H9 (cell line): ENCODE measurements at regions not wholly inside any gene's neighbourhood (a gene's known extent, or its start where the extent isn't known, plus 50 kb on each side); places are given as distances from the start of the nearest gene placed in this dataset.

Source experiments
- DNase-seq: peaks from one replicate; pipeline ENCODE4 v3.0.0-alpha.2; 2017
- H2AFZ ChIP-seq: one replicate; pipeline ENCODE4 v1.6.1; 2013; ENCODE audit warnings: mild to moderate bottlenecking, low read length, control low read depth, moderate library complexity
- H2AK5ac ChIP-seq: 2 replicates; pipeline ENCODE4 v1.6.1; 2013; ENCODE audit warnings: low read length, control low read depth, mixed read lengths; ENCODE audit not compliant: insufficient read length
- H2BK120ac ChIP-seq: one replicate; pipeline ENCODE4 v1.6.1; 2013; ENCODE audit warnings: low read depth, mild to moderate bottlenecking, low read length, control low read depth, inconsistent platforms; ENCODE audit not compliant: poor library complexity, severe bottlenecking
- H2BK12ac ChIP-seq: 2 replicates; pipeline ENCODE4 v1.6.1; 2013; ENCODE audit warnings: low read length, control low read depth, mixed read lengths, low read depth; ENCODE audit not compliant: insufficient read length
- H2BK15ac ChIP-seq: 2 replicates; pipeline ENCODE4 v1.6.1; 2013; ENCODE audit warnings: low read depth, low read length, control low read depth
- H2BK20ac ChIP-seq: one replicate; pipeline ENCODE4 v1.6.1; 2013; ENCODE audit warnings: low read depth, mild to moderate bottlenecking, low read length, control low read depth, inconsistent platforms; ENCODE audit not compliant: poor library complexity, severe bottlenecking
- H2BK5ac ChIP-seq: 2 replicates; pipeline ENCODE4 v1.6.1; 2013; ENCODE audit warnings: low read length, control low read depth, mixed read lengths; ENCODE audit not compliant: insufficient read length
- H3K14ac ChIP-seq: 2 replicates; pipeline ENCODE4 v1.6.1; 2013; ENCODE audit warnings: low read length, control low read depth; ENCODE audit not compliant: insufficient read depth
- H3K18ac ChIP-seq: 2 replicates; pipeline ENCODE4 v1.6.1; 2013; ENCODE audit warnings: low read depth, mild to moderate bottlenecking, mixed read lengths, low read length, control low read depth; ENCODE audit not compliant: insufficient read length
- H3K23ac ChIP-seq: 2 replicates; pipeline ENCODE4 v1.6.1; 2013; ENCODE audit warnings: low read length, control low read depth, mixed read lengths, low read depth; ENCODE audit not compliant: insufficient read length
- H3K23me2 ChIP-seq: 2 replicates; pipeline ENCODE4 v1.6.1; 2013; ENCODE audit warnings: low read depth, mild to moderate bottlenecking, mixed read lengths, low read length, control low read depth; ENCODE audit not compliant: insufficient read length, poor library complexity, severe bottlenecking
- H3K27ac ChIP-seq: 2 replicates; pipeline ENCODE4 v1.5.1; 2013; ENCODE audit warnings: low read length, control low read depth, mixed read lengths, low read depth; ENCODE audit not compliant: insufficient read length
- H3K27me3 ChIP-seq: 2 replicates; pipeline ENCODE4 v1.6.1; 2013; ENCODE audit warnings: low read length, control low read depth, inconsistent platforms; ENCODE audit not compliant: insufficient read depth
- H3K4ac ChIP-seq: 2 replicates; pipeline ENCODE4 v1.6.1; 2013; ENCODE audit warnings: low read depth, mild to moderate bottlenecking, control low read depth, inconsistent platforms, low read length, moderate library complexity
- H3K4me1 ChIP-seq: 2 replicates; pipeline ENCODE4 v1.6.1; 2013; ENCODE audit warnings: low read length, control low read depth, inconsistent platforms; ENCODE audit not compliant: insufficient read depth
- H3K4me2 ChIP-seq: 2 replicates; pipeline ENCODE4 v1.6.1; 2013; ENCODE audit warnings: low read length, control low read depth, mixed read lengths; ENCODE audit not compliant: insufficient read length, insufficient read depth
- H3K56ac ChIP-seq: 2 replicates; pipeline ENCODE4 v1.6.1; 2013; ENCODE audit warnings: low read depth, mild to moderate bottlenecking, mixed read lengths, low read length, control low read depth; ENCODE audit not compliant: insufficient read length
- H3K79me1 ChIP-seq: 2 replicates; pipeline ENCODE4 v1.6.1; 2013; ENCODE audit warnings: low read depth, mild to moderate bottlenecking, moderate library complexity, low read length, control low read depth, inconsistent platforms; ENCODE audit not compliant: insufficient read depth, poor library complexity, severe bottlenecking
- H3K79me2 ChIP-seq: 2 replicates; pipeline ENCODE4 v1.6.1; 2013; ENCODE audit warnings: low read length, control low read depth, inconsistent platforms; ENCODE audit not compliant: insufficient read depth
- H3K9ac ChIP-seq: 2 replicates; pipeline ENCODE4 v1.6.1; 2013; ENCODE audit warnings: low read length, control low read depth, mixed read lengths; ENCODE audit not compliant: insufficient read length; ENCODE audit errors: extremely low read depth
- H3K9me3 ChIP-seq: one replicate; pipeline ENCODE4 v1.6.1; 2013; ENCODE audit warnings: low read depth, low read length, inconsistent platforms; ENCODE audit not compliant: control insufficient read depth
- H3T11ph ChIP-seq: one replicate; pipeline ENCODE4 v1.6.1; 2013; ENCODE audit warnings: mild to moderate bottlenecking, low read length, control low read depth, inconsistent platforms
- H4K20me1 ChIP-seq: one replicate; pipeline ENCODE4 v1.6.1; 2013; ENCODE audit not compliant: control insufficient read depth, insufficient read length, insufficient read depth
- H4K5ac ChIP-seq: 2 replicates; pipeline ENCODE4 v1.6.1; 2013; ENCODE audit warnings: low read depth, mild to moderate bottlenecking, mixed read lengths, low read length, control low read depth; ENCODE audit not compliant: insufficient read length
- H4K8ac ChIP-seq: replicated peaks from 2 replicates; pipeline ENCODE4 v1.6.1; 2013; ENCODE audit warnings: low read length, control low read depth, mixed read lengths, low read depth; ENCODE audit not compliant: insufficient read length
- H4K91ac ChIP-seq: 2 replicates; pipeline ENCODE4 v1.6.1; 2013; ENCODE audit warnings: low read depth, mild to moderate bottlenecking, moderate library complexity, mixed read lengths, low read length, control low read depth; ENCODE audit not compliant: insufficient read length
- H3K27ac Mint-ChIP-seq, 3 experiments: 2 replicates in 2 of 3; 3 replicates in 1 of 3; pipeline ENCODE4 v1.8.0; 2020 to 2021; ENCODE audit warnings: mixed read lengths in 3 of 3, mild to moderate bottlenecking in 1 of 3, moderate library complexity in 1 of 3
- H3K27me3 Mint-ChIP-seq: 2 replicates; pipeline ENCODE4 v1.8.0; 2021; ENCODE audit warnings: low read depth, mild to moderate bottlenecking, moderate library complexity, mixed read lengths
- H3K36me3 Mint-ChIP-seq, 3 experiments: 2 replicates in 2 of 3; 3 replicates in 1 of 3; pipeline ENCODE4 v1.8.0; 2020 to 2021; ENCODE audit warnings: low read depth in 3 of 3, mixed read lengths in 3 of 3; ENCODE audit not compliant: insufficient read depth in 1 of 3
- H3K4me1 Mint-ChIP-seq, 2 experiments: 2 replicates each; pipeline ENCODE4 v1.8.0; 2020; ENCODE audit warnings: mixed read lengths in 2 of 2
- H3K4me3 Mint-ChIP-seq, 2 experiments: 2 replicates in 1 of 2; 3 replicates in 1 of 2; pipeline ENCODE4 v1.8.0; 2020 to 2021; ENCODE audit warnings: mild to moderate bottlenecking in 2 of 2, mixed read lengths in 2 of 2, moderate library complexity in 1 of 2
- H3K9me3 Mint-ChIP-seq, 2 experiments: 2 replicates in 1 of 2; 3 replicates in 1 of 2; pipeline ENCODE4 v1.8.0; 2020; ENCODE audit warnings: mild to moderate bottlenecking in 2 of 2, mixed read lengths in 2 of 2, moderate library complexity in 1 of 2
- WGBS: extraction: QIAGEN DNeasy Blood & Tissue Kit; methylation state at CpG from one replicate; pipeline ENCODE4 v1.1.7; 2013; ENCODE audit warnings: missing lambda C conversion rate, low lambda C conversion rate, mixed read lengths; ENCODE audit not compliant: insufficient read length; ENCODE audit errors: extremely low coverage; 5-methylcytosine and 5-hydroxymethylcytosine counted together
- TF ChIP-seq, protein P1 (sequence below): fragments of 200-600 bp; sonication (generic); conservative IDR thresholded peaks from 3 replicates; pipeline ENCODE4 v1.8.0; 2021; ENCODE audit warnings: antibody characterized with exemption, mild to moderate bottlenecking

DNA sequence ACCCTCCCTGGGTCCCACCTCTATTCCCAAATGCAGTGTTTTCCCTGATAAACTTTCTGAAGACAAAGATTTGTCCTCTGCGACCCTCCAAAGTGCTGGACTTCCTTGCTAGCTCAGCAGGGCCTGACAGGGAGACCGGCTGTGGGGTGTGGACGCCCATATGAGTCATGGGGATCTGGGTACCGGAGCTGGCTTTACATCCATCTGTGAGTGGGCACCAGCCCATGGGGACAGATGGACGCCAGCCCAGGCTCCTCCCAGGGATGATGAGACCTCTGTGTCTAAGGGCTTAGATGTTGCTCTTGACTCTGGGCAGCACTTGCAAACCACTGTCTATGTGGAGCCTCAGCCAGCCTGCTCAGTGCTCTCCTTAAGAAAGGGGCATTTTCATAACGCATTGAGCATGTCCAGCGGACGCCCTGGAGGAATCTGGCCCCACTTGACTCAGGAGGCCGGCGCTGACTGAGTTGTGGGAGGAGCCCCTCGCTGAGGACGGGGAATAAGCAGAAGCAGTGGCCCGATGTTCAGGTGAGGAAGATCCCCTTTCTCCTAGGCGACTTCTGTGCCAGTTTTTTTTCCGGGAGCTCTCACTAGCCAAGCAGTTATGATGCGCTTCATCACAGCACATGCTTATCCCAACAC, 229.4 kb upstream of the MYT1L start:
- Mint-ChIP-seq H3K4me1 (peaks cover 14 to 17% of the 10 kb centered on the region in 2 experiments), H3K4me3 (no peak overlapping the region), H3K27me3 (peaks cover 10% of the 10 kb centered on the region), H3K9me3 (peaks cover 0 to 4% of the 10 kb centered on the region in 2 experiments; a peak in 2 of 5 replicates), H3K27ac (no peak overlapping the region), H3K36me3 (no peaks in the 10 kb centered on the region)
- Histone ChIP-seq H2BK15ac (no peak overlapping the region), H2BK20ac (no peak overlapping the region), H2AK5ac (no peak overlapping the region), H4K91ac (no peak overlapping the region), H3K4ac (no peak overlapping the region), H3K56ac (no peak overlapping the region), H3K79me1 (no peaks in the 10 kb centered on the region), H3K79me2 (no peaks in the 10 kb centered on the region), H3K18ac (no peak overlapping the region), H2BK120ac (no peak overlapping the region), H3K23ac (no peak overlapping the region), H4K20me1 (no peaks in the 10 kb centered on the region), H3K14ac (no peak overlapping the region), H3K27me3 (no peaks in the 10 kb centered on the region), H3K9ac (no peak overlapping the region), H3K4me2 (no peak overlapping the region), H3K4me1 (0 out of 2 replicates have a peak, but pooled peaks cover 2% of the 10 kb centered on the region), H2AFZ (no peak overlapping the region), H3T11ph (no peak overlapping the region), H2BK12ac (no peak overlapping the region), H4K5ac (no peak overlapping the region), H3K9me3 (no peaks in the 10 kb centered on the region), H4K8ac (no peak overlapping the region), H3K27ac (no peak overlapping the region), H2BK5ac (no peak overlapping the region), H3K23me2 (no peaks in the 10 kb centered on the region)
- TF ChIP-seq, protein P1, sequence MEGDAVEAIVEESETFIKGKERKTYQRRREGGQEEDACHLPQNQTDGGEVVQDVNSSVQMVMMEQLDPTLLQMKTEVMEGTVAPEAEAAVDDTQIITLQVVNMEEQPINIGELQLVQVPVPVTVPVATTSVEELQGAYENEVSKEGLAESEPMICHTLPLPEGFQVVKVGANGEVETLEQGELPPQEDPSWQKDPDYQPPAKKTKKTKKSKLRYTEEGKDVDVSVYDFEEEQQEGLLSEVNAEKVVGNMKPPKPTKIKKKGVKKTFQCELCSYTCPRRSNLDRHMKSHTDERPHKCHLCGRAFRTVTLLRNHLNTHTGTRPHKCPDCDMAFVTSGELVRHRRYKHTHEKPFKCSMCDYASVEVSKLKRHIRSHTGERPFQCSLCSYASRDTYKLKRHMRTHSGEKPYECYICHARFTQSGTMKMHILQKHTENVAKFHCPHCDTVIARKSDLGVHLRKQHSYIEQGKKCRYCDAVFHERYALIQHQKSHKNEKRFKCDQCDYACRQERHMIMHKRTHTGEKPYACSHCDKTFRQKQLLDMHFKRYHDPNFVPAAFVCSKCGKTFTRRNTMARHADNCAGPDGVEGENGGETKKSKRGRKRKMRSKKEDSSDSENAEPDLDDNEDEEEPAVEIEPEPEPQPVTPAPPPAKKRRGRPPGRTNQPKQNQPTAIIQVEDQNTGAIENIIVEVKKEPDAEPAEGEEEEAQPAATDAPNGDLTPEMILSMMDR = no peak
- no peak for DNase-seq
- WGBS = no CpG with 5 or more reads among the region's 16 CpGs
